Keratinocyte (primary cell): ENCODE measurements at regions not wholly inside any gene's neighbourhood (a gene's known extent, or its start where the extent isn't known, plus 50 kb on each side); places are given as distances from the start of the nearest gene placed in this dataset.

ENCODE experiments used
- EZH2 ChIP-seq: IDR thresholded peaks from one replicate; pipeline ENCODE4 v1.6.1; 2012; ENCODE audit warnings: inconsistent platforms, mild to moderate bottlenecking, low read length, moderate library complexity
- TF ChIP-seq, protein P1 (sequence below), 3 experiments: IDR thresholded peaks in 1 of 3; conservative IDR thresholded peaks in 1 of 3; optimal IDR thresholded peaks in 1 of 3; 2 replicates in 2 of 3; 3 replicates in 1 of 3; pipeline versions ENCODE3 to v1.5.1; 2011; ENCODE audit warnings: low read length in 3 of 3, mild to moderate bottlenecking in 3 of 3, moderate library complexity in 2 of 3, control low read depth in 1 of 3, inconsistent platforms in 1 of 3; ENCODE audit not compliant: insufficient read depth in 2 of 3; ENCODE audit errors: extremely low read depth in 1 of 3

GRCh38 chr14:101380512-101380911, 180.8 kb upstream of the DIO3 start:
- TF ChIP-seq, protein P1, sequence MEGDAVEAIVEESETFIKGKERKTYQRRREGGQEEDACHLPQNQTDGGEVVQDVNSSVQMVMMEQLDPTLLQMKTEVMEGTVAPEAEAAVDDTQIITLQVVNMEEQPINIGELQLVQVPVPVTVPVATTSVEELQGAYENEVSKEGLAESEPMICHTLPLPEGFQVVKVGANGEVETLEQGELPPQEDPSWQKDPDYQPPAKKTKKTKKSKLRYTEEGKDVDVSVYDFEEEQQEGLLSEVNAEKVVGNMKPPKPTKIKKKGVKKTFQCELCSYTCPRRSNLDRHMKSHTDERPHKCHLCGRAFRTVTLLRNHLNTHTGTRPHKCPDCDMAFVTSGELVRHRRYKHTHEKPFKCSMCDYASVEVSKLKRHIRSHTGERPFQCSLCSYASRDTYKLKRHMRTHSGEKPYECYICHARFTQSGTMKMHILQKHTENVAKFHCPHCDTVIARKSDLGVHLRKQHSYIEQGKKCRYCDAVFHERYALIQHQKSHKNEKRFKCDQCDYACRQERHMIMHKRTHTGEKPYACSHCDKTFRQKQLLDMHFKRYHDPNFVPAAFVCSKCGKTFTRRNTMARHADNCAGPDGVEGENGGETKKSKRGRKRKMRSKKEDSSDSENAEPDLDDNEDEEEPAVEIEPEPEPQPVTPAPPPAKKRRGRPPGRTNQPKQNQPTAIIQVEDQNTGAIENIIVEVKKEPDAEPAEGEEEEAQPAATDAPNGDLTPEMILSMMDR (optimal IDR thresholded peaks at IDR 0.05 in 1 of 3, IDR thresholded peaks at IDR 0.05 in 1 of 3, conservative IDR thresholded peaks at IDR 0.05 in 1 of 3; ENCODE audit: extremely low read depth in 1 of 3, insufficient read depth in 2 of 3, low read length in 3 of 3): no peak
- no peak for TF ChIP-seq EZH2
